OCI-LY3 (cell line): ENCODE measurements at regions not wholly inside any gene's neighbourhood (a gene's known extent, or its start where the extent isn't known, plus 50 kb on each side); places are given as distances from the start of the nearest gene placed in this dataset.

ENCODE experiments used
- EZH2phosphoT487 ChIP-seq: fragments of 200-600 bp; shearing (Covaris generic); IDR thresholded peaks from 2 replicates; pipeline ENCODE4 v1.6.1; 2018; ENCODE audit warnings: antibody characterized with exemption, mixed run types, low read depth
- TF ChIP-seq, protein P1 (sequence below): fragments of 200-600, 300-600 bp; sonication (generic); IDR thresholded peaks from 2 replicates; pipeline ENCODE4 v1.5.1; 2014; ENCODE audit warnings: antibody characterized with exemption, low read length, low read depth

DNA sequence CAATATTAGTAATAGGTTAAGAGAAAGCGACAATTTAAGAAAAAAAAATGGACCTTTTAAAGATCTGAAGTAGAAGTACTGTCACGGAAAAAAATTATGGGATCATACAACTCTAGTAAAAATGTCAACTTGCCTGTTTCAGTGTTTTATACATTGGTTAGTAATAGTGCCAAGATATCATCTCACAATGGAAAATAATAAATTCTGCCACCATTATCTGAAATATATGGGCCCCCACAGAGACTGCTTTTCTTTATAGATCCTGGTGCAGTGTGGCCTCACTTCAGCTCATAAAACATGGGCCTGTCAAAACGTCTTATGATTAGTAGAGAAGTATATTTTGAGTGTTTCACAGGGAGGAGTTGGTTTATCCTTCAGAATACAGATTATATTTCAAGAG, 266.3 kb upstream of the EPHA6 start:
- no peak for TF ChIP-seq EZH2phosphoT487
- TF ChIP-seq, protein P1, sequence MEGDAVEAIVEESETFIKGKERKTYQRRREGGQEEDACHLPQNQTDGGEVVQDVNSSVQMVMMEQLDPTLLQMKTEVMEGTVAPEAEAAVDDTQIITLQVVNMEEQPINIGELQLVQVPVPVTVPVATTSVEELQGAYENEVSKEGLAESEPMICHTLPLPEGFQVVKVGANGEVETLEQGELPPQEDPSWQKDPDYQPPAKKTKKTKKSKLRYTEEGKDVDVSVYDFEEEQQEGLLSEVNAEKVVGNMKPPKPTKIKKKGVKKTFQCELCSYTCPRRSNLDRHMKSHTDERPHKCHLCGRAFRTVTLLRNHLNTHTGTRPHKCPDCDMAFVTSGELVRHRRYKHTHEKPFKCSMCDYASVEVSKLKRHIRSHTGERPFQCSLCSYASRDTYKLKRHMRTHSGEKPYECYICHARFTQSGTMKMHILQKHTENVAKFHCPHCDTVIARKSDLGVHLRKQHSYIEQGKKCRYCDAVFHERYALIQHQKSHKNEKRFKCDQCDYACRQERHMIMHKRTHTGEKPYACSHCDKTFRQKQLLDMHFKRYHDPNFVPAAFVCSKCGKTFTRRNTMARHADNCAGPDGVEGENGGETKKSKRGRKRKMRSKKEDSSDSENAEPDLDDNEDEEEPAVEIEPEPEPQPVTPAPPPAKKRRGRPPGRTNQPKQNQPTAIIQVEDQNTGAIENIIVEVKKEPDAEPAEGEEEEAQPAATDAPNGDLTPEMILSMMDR = no peak
